ENCODE measurements at regions not wholly inside any gene's neighbourhood (a gene's known extent, or its start where the extent isn't known, plus 50 kb on each side); places are given as distances from the start of the nearest gene placed in this dataset.

GRCh38 chrX:14124562-14124961 is 94.9 kb upstream of the GEMIN8 start:
- Histone ChIP-seq H3K9me3 (no peaks in the 10 kb centered on the region), H3K4me1 (no peaks in the 10 kb centered on the region), H3K27me3 (no peaks in the 10 kb centered on the region), H3K36me3 (no peaks in the 10 kb centered on the region), H3K27ac (peak overlapping the region; percentile 18 to 64 (median 48)), H3K4me3 (no peak overlapping the region)
- TF ChIP-seq CTCF (IDR thresholded peaks at IDR 0.05): no peak
- no peak for TF ChIP-seq POLR2AphosphoS5 (IDR thresholded peaks at IDR 0.05)
- no peak for TF ChIP-seq POLR2A (IDR thresholded peaks at IDR 0.05)
- no peak for TF ChIP-seq EP300 (IDR thresholded peaks at IDR 0.05)
- WGBS, 2 donors (ENCODE audit: low coverage in 1 of 2): 10 to 29% methylated on average over 2 to 5 of the region's 5 CpGs
- ATAC-seq: no peak

GRCh38 chrX:14095702-14096101 is 66.0 kb upstream of the GEMIN8 start:
- no peak overlapping the region for H3K27ac ChIP-seq
- H3K36me3 ChIP-seq: no peaks in the 10 kb centered on the region
- ATAC-seq: no peak
- H3K9me3 ChIP-seq: no peaks in the 10 kb centered on the region
- TF ChIP-seq EP300 (IDR thresholded peaks at IDR 0.05) (no peak), POLR2A (IDR thresholded peaks at IDR 0.05) (no peak), CTCF (IDR thresholded peaks at IDR 0.05) (peak in 3 of 4 experiments; percentile 32 to 53 (median 35)), POLR2AphosphoS5 (IDR thresholded peaks at IDR 0.05) (no peak)
- WGBS, 2 donors (ENCODE audit: low coverage in 1 of 2): 27 to 31% methylated on average over 10 to 13 of the region's 13 CpGs
- H3K4me3 ChIP-seq: no peak overlapping the region
- H3K4me1 ChIP-seq: no peaks in the 10 kb centered on the region
- H3K27me3 ChIP-seq: no peaks in the 10 kb centered on the region

- ATAC-seq: no peak
- Histone ChIP-seq H3K27ac (no peak overlapping the region), H3K36me3 (no peaks in the 10 kb centered on the region), H3K9me3 (no peaks in the 10 kb centered on the region), H3K27me3 (no peaks in the 10 kb centered on the region), H3K4me3 (no peak overlapping the region), H3K4me1 (no peaks in the 10 kb centered on the region)
- WGBS, 2 donors (ENCODE audit: low coverage in 1 of 2): 29 to 63% methylated on average over 1 to 2 of the region's 2 CpGs
- TF ChIP-seq POLR2AphosphoS5 (IDR thresholded peaks at IDR 0.05): no peak
Measured at GRCh38 chrX:14094191-14094590, 64.5 kb upstream of the GEMIN8 start.

DNA sequence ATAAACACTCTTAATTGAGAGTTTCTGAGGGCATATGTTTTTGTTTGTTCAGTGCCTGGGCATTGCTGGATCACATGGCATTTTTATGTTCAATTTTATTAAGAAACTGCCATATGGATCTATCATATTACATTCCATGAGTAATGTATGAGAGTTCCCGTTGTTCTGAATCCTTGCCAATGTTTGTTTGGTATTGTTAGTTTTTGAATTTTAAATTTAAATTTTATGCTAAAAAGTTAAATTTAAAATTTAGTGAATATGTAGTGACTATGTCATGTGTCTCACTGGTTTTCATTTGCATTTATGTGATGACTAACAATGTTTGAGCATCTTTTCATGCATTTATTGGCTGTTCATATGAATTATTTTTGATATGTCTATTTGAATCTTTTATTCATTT is 54.8 kb upstream of the GEMIN8 start:
- H3K36me3 ChIP-seq: no peaks in the 10 kb centered on the region
- 78% methylated on average over 1 of the region's 1 CpG; no CpG with 5 or more reads in 1 of the 2 donors for WGBS, 2 donors (ENCODE audit: low coverage in 1 of 2)
- no peak overlapping the region for H3K27ac ChIP-seq
- H3K4me3 ChIP-seq: no peak overlapping the region
- H3K9me3 ChIP-seq: no peaks in the 10 kb centered on the region
- TF ChIP-seq POLR2AphosphoS5 (IDR thresholded peaks at IDR 0.05) (no peak), POLR2A (IDR thresholded peaks at IDR 0.05) (no peak), CTCF (IDR thresholded peaks at IDR 0.05) (no peak)
- ATAC-seq: no peak
- no peaks in the 10 kb centered on the region for H3K27me3 ChIP-seq
- no peaks in the 10 kb centered on the region for H3K4me1 ChIP-seq

DNA sequence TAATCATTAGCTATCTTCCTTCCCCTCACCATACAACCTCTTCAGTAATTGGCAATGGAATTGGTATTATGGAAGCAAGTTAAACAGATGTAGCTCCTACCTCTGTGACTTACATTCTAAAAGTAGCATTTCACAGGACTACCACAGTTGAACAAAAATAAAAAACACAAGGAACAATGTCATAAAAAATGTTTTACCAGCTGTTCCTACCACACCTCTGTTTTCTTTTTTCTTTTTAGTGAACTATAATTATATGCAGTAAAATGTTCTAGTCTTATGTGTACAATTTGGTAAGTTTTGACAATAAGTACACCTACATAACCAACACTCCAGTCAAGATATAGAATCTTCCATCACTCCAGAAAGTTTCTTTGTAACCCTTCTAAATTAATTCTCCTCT is 54.1 kb upstream of the GEMIN8 start:
- H3K27ac ChIP-seq: no peak overlapping the region
- no peaks in the 10 kb centered on the region for H3K36me3 ChIP-seq
- no peaks in the 10 kb centered on the region for H3K4me1 ChIP-seq
- TF ChIP-seq EP300 (IDR thresholded peaks at IDR 0.05): no peak
- TF ChIP-seq CTCF (IDR thresholded peaks at IDR 0.05): no peak
- TF ChIP-seq POLR2A (IDR thresholded peaks at IDR 0.05): no peak
- TF ChIP-seq POLR2AphosphoS5 (IDR thresholded peaks at IDR 0.05): no peak
- no peak for ATAC-seq
- no peak overlapping the region for H3K4me3 ChIP-seq
- H3K9me3 ChIP-seq: no peaks in the 10 kb centered on the region
- no peaks in the 10 kb centered on the region for H3K27me3 ChIP-seq

Measured in gastroesophageal sphincter (tissue), 4 donors.